RWPE1 (cell line): ENCODE measurements at regions not wholly inside any gene's neighbourhood (a gene's known extent, or its start where the extent isn't known, plus 50 kb on each side); places are given as distances from the start of the nearest gene placed in this dataset.

Experiments
- CTCF ChIA-PET: fragments of 350-600 bp; sonication (Branson Sonifier 250); formaldehyde crosslinking; extraction: SDS; loops from one replicate; lab custom pipeline; 2021; lab: Yijun Ruan, JAX
- POLR2A ChIA-PET: fragments of 400-600 bp; formaldehyde crosslinking; extraction: SDS; loops from one replicate; lab custom pipeline; 2020; ENCODE audit warnings: antibody characterized with exemption; ENCODE audit not compliant: low non-redundant PET; lab: Yijun Ruan, JAX
- DNase-seq: peaks from one replicate; pipeline ENCODE4 v3.0.0; 2012; ENCODE audit warnings: low spot score
- H3K27ac ChIP-seq: fragments of 450-650 bp; 2 replicates; pipeline ENCODE4 v1.5.1; 2017
- TF ChIP-seq, protein P1 (sequence below): fragments of 450-650 bp; conservative IDR thresholded peaks from 2 replicates; pipeline ENCODE4 v1.5.1; 2017; ENCODE audit warnings: low read depth, mild to moderate bottlenecking

- TF ChIP-seq, protein P1, sequence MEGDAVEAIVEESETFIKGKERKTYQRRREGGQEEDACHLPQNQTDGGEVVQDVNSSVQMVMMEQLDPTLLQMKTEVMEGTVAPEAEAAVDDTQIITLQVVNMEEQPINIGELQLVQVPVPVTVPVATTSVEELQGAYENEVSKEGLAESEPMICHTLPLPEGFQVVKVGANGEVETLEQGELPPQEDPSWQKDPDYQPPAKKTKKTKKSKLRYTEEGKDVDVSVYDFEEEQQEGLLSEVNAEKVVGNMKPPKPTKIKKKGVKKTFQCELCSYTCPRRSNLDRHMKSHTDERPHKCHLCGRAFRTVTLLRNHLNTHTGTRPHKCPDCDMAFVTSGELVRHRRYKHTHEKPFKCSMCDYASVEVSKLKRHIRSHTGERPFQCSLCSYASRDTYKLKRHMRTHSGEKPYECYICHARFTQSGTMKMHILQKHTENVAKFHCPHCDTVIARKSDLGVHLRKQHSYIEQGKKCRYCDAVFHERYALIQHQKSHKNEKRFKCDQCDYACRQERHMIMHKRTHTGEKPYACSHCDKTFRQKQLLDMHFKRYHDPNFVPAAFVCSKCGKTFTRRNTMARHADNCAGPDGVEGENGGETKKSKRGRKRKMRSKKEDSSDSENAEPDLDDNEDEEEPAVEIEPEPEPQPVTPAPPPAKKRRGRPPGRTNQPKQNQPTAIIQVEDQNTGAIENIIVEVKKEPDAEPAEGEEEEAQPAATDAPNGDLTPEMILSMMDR = no peak
- POLR2A ChIA-PET = no interaction called here
- CTCF ChIA-PET = interaction anchor here (0.6 to 1.2 kb wide), 2 partner anchors 103 to 477 kb away, joined by 3 read pairs; no protein-coding TSS in a partner anchor
- H3K27ac ChIP-seq = no peak overlapping the region
- peak; percentile 64 for DNase-seq
Observed at GRCh38 chr5:57753446-57753845, 270.8 kb upstream of the ACTBL2 start.

- ChIA-PET POLR2A (no interaction called here), CTCF (interaction anchor here (1.4 kb wide), 1 partner anchor 102 kb away, joined by 3 read pairs; no protein-coding TSS in a partner anchor)
- TF ChIP-seq, protein P1 = no peak
- no peak for DNase-seq
- no peak overlapping the region for H3K27ac ChIP-seq
Observed at GRCh38 chr5:57751710-57752109, 269.1 kb upstream of the ACTBL2 start.

- TF ChIP-seq, protein P1 = no peak
- H3K27ac ChIP-seq = no peak overlapping the region
- CTCF ChIA-PET = no interaction called here
- no peak for DNase-seq
- POLR2A ChIA-PET = no interaction called here
Observed at GRCh38 chr5:57750891-57751290, 268.3 kb upstream of the ACTBL2 start.

- TF ChIP-seq, protein P1 = no peak
- ChIA-PET POLR2A (no interaction called here), CTCF (interaction anchor here (0.5 kb wide), 1 partner anchor 374 kb away, joined by 3 read pairs; no protein-coding TSS in a partner anchor)
- no peak overlapping the region for H3K27ac ChIP-seq
- no peak for DNase-seq
Observed at GRCh38 chr5:57750282-57750681, 267.7 kb upstream of the ACTBL2 start.

- TF ChIP-seq, protein P1 = no peak
- POLR2A ChIA-PET = no interaction called here
- no peak overlapping the region for H3K27ac ChIP-seq
- CTCF ChIA-PET = no interaction called here
- no peak for DNase-seq
Observed at GRCh38 chr5:57749396-57749795, 266.8 kb upstream of the ACTBL2 start.

GRCh38 chr5:57745700-57746651, 263.4 kb upstream of the ACTBL2 start:
- POLR2A ChIA-PET = no interaction called here

More at GRCh38 chr5:57745700-57746651, 263.4 kb upstream of the ACTBL2 start:
- CTCF ChIA-PET = interaction anchor here (1.2 kb wide), 1 partner anchor 14 kb away, joined by 3 read pairs; no protein-coding TSS in a partner anchor
- TF ChIP-seq, protein P1 = no peak
- DNase-seq = no peak
- no peak overlapping the region for H3K27ac ChIP-seq
